GM12873 (cell line): ENCODE measurements at regions not wholly inside any gene's neighbourhood (a gene's known extent, or its start where the extent isn't known, plus 50 kb on each side); places are given as distances from the start of the nearest gene placed in this dataset.

Experiments
- CTCF ChIP-seq: IDR thresholded peaks from 2 replicates; pipeline ENCODE4 v1.5.1; 2012; ENCODE audit warnings: low read depth, mild to moderate bottlenecking, moderate library complexity, low read length, control low read depth; ENCODE audit not compliant: insufficient read depth; ENCODE audit errors: missing control alignments

DNA sequence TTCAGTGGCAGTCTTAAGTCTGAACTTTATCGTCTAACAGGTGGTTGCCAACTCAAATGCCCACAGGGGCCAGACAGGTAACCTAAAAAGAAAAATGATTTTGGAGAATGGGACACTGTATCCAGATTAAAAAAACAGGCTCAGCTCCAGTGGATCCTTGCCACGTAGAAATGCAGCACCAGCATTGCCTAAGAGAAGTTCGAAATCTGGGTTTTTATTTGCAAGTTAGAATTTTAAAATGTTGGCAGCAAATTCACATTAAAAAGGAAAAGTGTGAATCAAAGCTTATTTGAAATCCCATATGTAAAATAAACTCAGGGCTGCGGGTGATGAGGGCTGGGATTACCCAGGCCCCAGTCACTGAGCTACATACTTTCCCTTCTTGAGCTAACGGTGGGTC, 408.5 kb upstream of the SUCLG2 start:
- TF ChIP-seq CTCF: no peak

DNA sequence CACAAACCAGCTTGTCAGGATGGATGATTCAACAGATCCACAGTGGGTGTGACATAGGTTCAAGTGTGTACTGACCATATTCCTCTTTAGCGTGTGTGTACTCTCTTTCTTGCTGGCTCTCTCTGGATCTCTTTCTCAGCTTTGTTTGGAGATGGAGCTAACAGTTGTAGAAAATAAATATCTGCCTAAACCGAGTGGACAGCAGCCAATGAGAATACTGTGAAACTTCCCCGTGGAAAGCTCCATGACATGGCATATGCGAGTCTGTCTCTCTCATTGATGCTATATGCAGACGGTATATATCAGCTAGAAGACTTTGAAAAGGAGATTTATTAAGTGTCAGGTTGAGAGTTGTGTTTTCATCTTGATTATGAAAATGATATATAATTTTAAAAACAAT, 406.5 kb upstream of the SUCLG2 start:
- no peak for TF ChIP-seq CTCF

- TF ChIP-seq CTCF: no peak
Measured at GRCh38 chr3:68060191-68060590, 405.8 kb upstream of the SUCLG2 start.

DNA sequence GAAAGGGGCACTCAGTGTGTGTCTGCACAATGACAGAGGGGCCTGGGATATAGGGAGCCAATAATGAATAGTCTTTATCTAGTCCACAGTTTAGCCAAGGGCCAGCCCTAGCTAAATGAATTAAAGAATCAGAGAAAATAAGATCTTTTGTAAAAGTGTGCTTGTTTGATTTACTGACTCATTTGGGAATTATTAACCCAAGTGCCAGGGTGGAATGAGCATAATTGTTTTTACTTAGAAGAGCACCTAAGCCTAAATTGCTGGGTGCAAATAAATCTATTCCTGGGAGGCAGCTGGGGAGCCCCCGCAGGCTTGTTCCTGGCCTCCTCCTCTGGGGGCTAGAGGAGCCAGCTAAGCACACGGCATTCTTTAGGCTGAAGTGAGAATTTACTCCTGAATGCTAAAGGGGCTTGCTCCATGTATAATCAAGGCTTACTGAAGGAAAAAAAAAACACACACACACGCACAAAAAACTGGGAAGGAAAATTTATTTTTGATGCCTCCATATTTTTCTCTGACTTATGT, 405.3 kb upstream of the SUCLG2 start:
- no peak for TF ChIP-seq CTCF

DNA sequence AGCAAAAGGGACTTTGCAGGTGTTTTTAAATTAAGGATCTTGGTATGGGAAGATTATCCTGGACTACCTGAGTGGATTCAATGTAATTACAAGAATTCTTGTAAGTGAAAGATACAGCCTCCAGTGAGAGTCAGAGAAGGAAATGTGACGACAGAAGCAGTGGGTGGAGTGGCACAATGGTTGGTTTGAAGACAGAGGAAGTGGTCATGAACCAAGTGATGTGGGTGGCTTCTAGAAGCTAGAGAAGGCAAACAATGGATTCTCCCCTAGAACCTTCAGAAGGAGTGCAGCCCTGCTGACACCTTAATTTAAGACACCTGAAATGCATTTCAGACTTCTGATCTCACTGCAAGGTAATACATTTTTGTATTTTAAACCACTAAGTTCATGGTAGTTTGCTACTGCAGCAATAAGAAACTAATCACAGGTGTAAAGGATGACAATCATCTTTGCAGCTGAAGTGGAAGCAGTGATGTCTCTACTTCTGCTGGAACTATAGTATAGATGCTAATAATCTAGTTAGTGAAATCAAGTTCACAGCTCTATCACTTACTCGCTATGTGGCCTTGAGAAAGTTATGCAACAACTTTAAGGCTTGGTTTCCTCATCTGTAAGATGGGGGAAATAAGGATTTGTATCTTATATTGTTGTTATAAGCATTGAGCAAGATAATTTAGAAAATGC, 403.4 kb upstream of the SUCLG2 start:
- no peak for TF ChIP-seq CTCF

DNA sequence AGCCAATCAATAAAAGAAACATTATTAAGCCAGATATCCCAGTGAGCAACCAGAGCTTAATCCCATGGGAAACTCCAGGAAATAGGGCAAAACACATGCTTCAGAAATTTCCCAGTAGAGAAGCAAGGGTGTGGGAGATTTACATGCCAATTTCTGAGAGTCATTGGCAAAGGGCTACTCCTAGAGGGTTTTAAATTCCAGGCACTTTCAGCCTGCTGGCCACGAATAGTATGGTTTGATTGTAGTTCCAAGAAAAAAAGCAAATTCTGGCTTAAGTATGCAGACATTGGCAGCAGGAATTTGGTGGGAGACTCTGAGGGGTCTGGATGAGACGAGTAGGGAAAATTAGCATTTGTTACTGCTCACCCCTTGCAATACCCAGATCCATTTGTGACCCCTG, 402.1 kb upstream of the SUCLG2 start:
- no peak for TF ChIP-seq CTCF

DNA sequence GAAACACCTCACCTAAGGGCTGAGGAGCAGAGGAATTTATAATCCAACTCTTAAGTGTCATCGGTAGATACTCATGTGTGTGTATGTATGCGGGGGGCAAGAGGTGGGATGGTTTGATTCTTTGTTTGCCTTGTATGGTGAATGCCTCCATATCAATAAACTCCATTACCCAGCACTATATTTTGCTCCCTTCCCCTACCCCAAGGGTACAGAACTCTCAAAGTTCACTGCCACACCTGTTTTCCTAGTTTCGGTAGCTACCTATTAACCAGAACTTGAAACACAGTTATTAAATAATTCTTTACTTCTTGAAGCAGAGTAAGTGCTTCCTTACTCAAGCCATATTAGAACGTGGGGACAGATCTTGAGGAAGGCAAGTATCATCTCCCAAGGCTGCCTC, 400.8 kb upstream of the SUCLG2 start:
- TF ChIP-seq CTCF: no peak
